GM19463 (cell line): ENCODE measurements at regions not wholly inside any gene's neighbourhood (a gene's known extent, or its start where the extent isn't known, plus 50 kb on each side); places are given as distances from the start of the nearest gene placed in this dataset.

Source experiments
- ATAC-seq: cut with Tn5 transposase; IDR thresholded peaks from one replicate; pipeline ENCODE4 v1.9.1; 2021; ENCODE audit warnings: mild to moderate bottlenecking, moderate library complexity; ENCODE audit not compliant: unreplicated experiment

DNA sequence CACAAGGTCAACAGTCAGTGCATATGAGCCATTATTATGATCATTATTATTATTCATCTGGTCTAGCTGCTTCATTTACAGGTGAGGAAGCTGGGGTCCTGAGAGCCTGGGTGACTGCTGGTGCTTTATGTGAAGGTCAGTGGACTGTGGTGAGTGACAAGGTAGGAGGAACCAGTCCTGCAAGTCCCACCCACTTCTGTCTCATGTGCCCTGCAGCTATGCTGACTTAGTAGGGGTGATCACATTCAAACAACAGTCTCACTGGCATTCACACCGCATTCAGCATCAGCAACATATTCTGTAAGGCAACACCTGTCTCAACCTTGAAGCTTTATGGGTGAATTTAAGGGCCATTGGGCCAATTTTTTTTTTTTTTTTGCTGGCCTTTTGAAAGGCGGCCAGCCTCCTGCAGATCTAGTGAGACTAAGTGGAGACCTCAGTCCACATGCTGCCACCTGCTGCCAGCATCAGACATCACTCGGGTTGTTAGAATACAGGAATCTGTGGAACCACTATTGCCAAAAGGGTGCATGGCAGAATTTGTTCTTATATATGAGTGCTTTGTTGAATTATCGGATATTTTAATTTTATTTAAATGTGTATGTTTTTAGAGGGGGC lies 59.9 kb upstream of the CACNA1E start:
- no peak for ATAC-seq

DNA sequence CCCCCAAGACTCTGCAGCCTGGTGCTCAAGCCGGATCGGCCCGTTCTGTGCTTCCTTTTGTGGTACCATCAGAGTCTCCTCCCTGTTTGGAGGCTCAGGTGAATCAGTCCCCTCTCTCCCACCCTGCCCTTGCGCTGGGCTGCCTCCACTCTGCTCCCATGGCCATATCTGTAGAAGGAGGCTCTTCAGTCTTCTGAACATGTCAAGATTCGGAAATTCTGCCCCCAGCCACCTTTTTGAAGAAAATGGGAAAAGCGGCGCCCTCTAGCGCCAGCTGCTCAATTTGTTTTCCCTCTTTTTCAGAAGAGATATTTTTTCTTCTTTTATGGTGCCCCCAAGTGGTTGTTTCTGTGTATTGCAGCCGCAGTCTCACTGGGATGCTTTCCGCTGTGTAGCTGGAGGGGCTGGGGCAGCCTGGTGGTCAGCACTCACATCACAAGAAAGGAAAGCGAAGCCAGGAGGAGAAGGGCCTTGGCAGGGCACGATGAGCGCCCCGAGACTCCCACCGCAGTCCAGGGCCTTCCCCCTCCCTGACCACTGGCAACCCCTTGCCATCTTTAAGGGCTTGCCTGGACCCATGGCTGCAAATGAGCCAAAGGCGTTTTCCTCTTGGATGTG lies 58.4 kb upstream of the CACNA1E start:
- no peak for ATAC-seq

DNA sequence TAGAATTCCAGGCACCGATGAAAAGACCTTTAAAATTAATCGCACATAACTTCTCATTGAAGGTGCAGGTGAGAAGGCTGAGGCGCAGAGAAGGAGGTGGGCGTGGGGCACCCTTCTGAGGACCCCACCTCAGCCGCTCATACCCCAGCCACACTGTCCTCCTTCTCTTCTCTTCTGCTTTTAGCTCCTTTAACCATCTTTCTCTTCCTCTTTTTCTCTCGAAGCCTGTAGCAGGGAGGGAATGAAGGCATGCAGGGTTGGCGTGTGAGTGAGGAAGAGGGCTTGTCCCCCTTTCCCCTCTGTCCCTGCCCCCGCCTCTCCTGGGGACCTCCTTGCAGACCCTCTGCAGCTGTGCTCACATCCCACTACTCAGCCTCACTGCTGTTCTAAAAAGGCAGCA lies 57.8 kb upstream of the CACNA1E start:
- no peak for ATAC-seq

DNA sequence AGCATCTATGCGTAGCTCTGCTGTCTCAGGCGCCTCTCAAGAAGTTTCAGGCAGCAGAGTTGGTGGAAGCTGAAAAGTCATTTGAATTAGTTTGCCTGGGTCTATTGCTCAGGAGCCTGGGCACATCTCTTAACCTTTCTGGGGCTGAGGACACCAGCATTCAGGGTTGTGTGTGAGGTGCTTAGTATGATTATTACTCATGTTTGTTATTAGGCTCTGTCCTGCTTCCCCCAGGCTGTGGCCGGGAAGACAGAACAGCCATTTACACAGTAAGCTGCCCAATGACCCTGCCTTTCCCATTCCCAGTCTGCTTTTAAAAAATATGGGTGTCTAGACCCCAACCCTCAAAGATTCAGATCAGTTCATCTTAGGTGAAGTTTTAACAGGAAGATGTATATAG lies 53.9 kb upstream of the CACNA1E start:
- ATAC-seq, result no peak

DNA sequence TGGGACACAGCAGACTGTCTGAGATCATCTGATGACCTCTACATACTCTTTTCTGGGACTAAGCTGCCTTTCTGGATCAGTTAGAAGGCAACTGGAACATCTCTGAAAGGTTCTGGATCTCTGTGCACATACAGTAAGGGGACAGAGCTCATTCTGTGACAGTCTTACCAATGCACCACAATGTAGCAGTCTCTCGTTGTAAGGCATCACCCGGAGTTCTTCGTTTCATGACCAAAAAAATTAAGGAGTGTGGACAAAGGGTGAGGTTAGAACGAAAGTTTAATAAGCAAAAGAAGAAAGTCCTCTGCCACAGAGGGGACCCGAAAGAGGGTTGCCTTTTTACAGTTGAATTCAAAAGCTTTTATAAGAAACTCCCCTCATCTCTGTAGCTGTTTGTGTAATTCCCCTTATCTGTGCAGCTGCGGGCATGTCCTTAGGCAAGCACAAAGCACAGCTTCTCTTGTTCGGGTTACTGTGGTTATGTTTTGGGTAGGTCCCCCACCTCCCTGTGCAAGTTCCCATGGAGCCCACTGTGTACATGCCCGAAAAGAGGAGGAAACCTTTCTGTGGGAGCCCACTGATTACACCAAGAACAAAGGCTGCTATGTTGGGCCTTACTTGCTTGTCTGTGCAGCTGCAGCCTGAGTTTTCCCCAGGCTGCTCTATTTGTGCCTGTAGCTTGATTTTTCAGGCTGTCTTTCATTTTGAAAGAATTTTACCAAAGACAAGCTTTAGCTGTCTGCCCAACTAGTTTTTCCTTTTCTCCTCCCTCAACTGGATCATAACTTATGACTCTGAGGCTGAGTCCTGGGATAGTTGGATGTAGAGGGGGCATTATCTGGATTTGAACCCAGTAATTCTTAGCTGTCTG lies 53.1 kb upstream of the CACNA1E start:
- ATAC-seq, result peak; percentile 84
